Neural crest cell (in vitro differentiated cells): ENCODE measurements at regions not wholly inside any gene's neighbourhood (a gene's known extent, or its start where the extent isn't known, plus 50 kb on each side); places are given as distances from the start of the nearest gene placed in this dataset.

Experiments
- DNase-seq: peaks from one replicate; pipeline ENCODE4 v3.0.0; 2021; ENCODE audit warnings: low read depth, mixed read lengths, low spot score
- H3K27ac Mint-ChIP-seq: one replicate; pipeline ENCODE4 v1.8.0; 2021; ENCODE audit warnings: mild to moderate bottlenecking, mixed read lengths; ENCODE audit not compliant: unreplicated experiment
- H3K27me3 Mint-ChIP-seq: 2 replicates; pipeline ENCODE4 v1.8.0; 2021; ENCODE audit warnings: low read depth, mild to moderate bottlenecking, mixed read lengths
- H3K36me3 Mint-ChIP-seq: 2 replicates; pipeline ENCODE4 v1.8.0; 2021; ENCODE audit warnings: low read depth, mild to moderate bottlenecking, mixed read lengths
- H3K4me1 Mint-ChIP-seq: 2 replicates; pipeline ENCODE4 v1.8.0; 2021; ENCODE audit warnings: mixed read lengths
- H3K4me3 Mint-ChIP-seq: one replicate; pipeline ENCODE4 v1.8.0; 2021; ENCODE audit warnings: mild to moderate bottlenecking, mixed read lengths
- H3K9me3 Mint-ChIP-seq: 2 replicates; pipeline ENCODE4 v1.8.0; 2021; ENCODE audit warnings: mixed read lengths
- TF ChIP-seq, protein P1 (sequence below): fragments of 200-600 bp; sonication (generic); conservative IDR thresholded peaks from 2 replicates; pipeline ENCODE4 v1.5.0; 2021; ENCODE audit warnings: antibody characterized with exemption, mild to moderate bottlenecking

GRCh38 chr6:22069306-22069800 lies 227.5 kb downstream of the PRL start:
- peaks cover 49% of the 10 kb centered on the region for H3K4me1 Mint-ChIP-seq
- H3K36me3 Mint-ChIP-seq, result peaks cover 4% of the 10 kb centered on the region
- no peaks in the 10 kb centered on the region for H3K9me3 Mint-ChIP-seq
- no peak for DNase-seq
- no peak overlapping the region for H3K27ac Mint-ChIP-seq
- TF ChIP-seq, protein P1, sequence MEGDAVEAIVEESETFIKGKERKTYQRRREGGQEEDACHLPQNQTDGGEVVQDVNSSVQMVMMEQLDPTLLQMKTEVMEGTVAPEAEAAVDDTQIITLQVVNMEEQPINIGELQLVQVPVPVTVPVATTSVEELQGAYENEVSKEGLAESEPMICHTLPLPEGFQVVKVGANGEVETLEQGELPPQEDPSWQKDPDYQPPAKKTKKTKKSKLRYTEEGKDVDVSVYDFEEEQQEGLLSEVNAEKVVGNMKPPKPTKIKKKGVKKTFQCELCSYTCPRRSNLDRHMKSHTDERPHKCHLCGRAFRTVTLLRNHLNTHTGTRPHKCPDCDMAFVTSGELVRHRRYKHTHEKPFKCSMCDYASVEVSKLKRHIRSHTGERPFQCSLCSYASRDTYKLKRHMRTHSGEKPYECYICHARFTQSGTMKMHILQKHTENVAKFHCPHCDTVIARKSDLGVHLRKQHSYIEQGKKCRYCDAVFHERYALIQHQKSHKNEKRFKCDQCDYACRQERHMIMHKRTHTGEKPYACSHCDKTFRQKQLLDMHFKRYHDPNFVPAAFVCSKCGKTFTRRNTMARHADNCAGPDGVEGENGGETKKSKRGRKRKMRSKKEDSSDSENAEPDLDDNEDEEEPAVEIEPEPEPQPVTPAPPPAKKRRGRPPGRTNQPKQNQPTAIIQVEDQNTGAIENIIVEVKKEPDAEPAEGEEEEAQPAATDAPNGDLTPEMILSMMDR, result no peak
- no peak overlapping the region for H3K4me3 Mint-ChIP-seq
- no peaks in the 10 kb centered on the region for H3K27me3 Mint-ChIP-seq

GRCh38 chr6:22071270-22072041 lies 225.4 kb downstream of the PRL start:
- TF ChIP-seq, protein P1, result no peak
- Mint-ChIP-seq H3K27ac (no peak overlapping the region), H3K36me3 (peaks cover 11% of the 10 kb centered on the region), H3K9me3 (no peaks in the 10 kb centered on the region), H3K27me3 (no peaks in the 10 kb centered on the region), H3K4me1 (peaks cover 48% of the 10 kb centered on the region), H3K4me3 (no peak overlapping the region)
- DNase-seq, result peak; percentile 1

GRCh38 chr6:22072949-22073348 lies 223.9 kb downstream of the PRL start:
- no peaks in the 10 kb centered on the region for H3K27me3 Mint-ChIP-seq
- no peak for DNase-seq
- H3K4me3 Mint-ChIP-seq, result no peak overlapping the region
- H3K36me3 Mint-ChIP-seq, result peaks cover 11% of the 10 kb centered on the region
- H3K9me3 Mint-ChIP-seq, result no peaks in the 10 kb centered on the region
- TF ChIP-seq, protein P1, result no peak
- peaks cover 41% of the 10 kb centered on the region for H3K4me1 Mint-ChIP-seq
- no peak overlapping the region for H3K27ac Mint-ChIP-seq

DNA sequence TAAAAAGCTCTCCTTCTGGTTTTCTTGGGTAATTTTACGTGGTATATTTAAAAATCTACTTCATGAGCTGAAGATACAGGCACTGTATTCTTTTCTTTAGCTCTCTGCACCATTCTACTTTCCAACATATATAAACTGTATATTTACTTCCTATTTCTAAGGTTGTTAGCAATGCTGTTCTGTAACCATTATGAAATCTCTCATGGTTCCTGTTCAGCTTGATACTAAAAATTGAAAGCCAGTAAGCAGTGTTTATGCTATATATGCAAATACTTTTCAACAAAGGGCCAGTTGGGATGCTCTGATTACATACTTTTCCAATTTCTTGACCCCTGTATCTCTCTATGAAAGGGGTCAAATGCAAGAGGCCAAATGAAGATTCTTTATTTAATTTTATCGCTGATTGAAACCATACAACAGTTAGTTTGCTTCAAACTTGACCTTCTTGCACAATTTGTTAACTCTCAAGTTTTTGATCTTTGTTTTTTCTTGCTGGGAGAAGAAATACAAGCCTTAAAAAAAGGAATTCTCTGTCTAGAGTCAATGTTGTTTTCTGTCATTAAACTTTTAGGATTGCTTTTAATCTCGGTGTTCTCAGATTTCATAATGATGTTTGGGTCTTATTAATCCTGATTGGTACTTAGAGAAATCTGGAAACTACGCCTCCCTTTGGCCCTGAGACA lies 223.2 kb downstream of the PRL start:
- Mint-ChIP-seq H3K27ac (no peak overlapping the region), H3K4me3 (no peak overlapping the region), H3K27me3 (no peaks in the 10 kb centered on the region), H3K9me3 (no peaks in the 10 kb centered on the region), H3K4me1 (peaks cover 45% of the 10 kb centered on the region), H3K36me3 (peaks cover 11% of the 10 kb centered on the region)
- DNase-seq, result no peak
- TF ChIP-seq, protein P1, result no peak

GRCh38 chr6:22078288-22078687 lies 218.5 kb downstream of the PRL start:
- H3K4me1 Mint-ChIP-seq, result peaks cover 16% of the 10 kb centered on the region
- no peak overlapping the region for H3K4me3 Mint-ChIP-seq
- H3K36me3 Mint-ChIP-seq, result peaks cover 14% of the 10 kb centered on the region
- H3K9me3 Mint-ChIP-seq, result no peaks in the 10 kb centered on the region
- H3K27me3 Mint-ChIP-seq, result no peaks in the 10 kb centered on the region
- TF ChIP-seq, protein P1, result no peak
- DNase-seq, result no peak
- H3K27ac Mint-ChIP-seq, result no peak overlapping the region
